ENCODE measurements at regions not wholly inside any gene's neighbourhood (a gene's known extent, or its start where the extent isn't known, plus 50 kb on each side); places are given as distances from the start of the nearest gene placed in this dataset.

DNA sequence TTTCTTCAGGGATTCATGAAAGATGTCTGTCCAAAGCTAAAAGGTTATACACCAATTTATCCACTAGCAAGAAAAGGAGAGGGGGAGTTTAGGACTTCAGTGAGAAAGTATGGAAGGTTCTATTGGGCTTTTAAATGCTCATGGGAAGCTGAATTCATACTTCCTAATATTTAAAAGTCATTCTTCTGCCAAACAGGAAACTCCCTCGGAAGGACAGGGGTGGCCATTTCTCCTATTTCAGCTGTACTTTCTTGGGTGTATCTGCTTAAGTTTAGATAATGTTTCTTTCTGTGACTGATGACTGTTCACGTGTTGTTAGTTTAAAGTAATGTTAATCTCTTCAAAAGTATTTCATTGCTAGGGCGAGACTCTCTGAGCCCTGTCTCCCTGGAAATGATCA is 80.5 kb upstream of the IFNGR1 start:
- TF ChIP-seq, protein P1, sequence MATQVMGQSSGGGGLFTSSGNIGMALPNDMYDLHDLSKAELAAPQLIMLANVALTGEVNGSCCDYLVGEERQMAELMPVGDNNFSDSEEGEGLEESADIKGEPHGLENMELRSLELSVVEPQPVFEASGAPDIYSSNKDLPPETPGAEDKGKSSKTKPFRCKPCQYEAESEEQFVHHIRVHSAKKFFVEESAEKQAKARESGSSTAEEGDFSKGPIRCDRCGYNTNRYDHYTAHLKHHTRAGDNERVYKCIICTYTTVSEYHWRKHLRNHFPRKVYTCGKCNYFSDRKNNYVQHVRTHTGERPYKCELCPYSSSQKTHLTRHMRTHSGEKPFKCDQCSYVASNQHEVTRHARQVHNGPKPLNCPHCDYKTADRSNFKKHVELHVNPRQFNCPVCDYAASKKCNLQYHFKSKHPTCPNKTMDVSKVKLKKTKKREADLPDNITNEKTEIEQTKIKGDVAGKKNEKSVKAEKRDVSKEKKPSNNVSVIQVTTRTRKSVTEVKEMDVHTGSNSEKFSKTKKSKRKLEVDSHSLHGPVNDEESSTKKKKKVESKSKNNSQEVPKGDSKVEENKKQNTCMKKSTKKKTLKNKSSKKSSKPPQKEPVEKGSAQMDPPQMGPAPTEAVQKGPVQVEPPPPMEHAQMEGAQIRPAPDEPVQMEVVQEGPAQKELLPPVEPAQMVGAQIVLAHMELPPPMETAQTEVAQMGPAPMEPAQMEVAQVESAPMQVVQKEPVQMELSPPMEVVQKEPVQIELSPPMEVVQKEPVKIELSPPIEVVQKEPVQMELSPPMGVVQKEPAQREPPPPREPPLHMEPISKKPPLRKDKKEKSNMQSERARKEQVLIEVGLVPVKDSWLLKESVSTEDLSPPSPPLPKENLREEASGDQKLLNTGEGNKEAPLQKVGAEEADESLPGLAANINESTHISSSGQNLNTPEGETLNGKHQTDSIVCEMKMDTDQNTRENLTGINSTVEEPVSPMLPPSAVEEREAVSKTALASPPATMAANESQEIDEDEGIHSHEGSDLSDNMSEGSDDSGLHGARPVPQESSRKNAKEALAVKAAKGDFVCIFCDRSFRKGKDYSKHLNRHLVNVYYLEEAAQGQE (IDR thresholded peaks at IDR 0.05; ENCODE audit: low read depth) = no peak
- no peak for TF ChIP-seq CTCF (IDR thresholded peaks at IDR 0.05 in 2 of 3, conservative IDR thresholded peaks at IDR 0.05 in 1 of 3; ENCODE audit: borderline replicate concordance in 1 of 3, insufficient read depth in 1 of 3, low read depth in 2 of 3, low read length in 2 of 3)
- no peak for TF ChIP-seq POLR2A (IDR thresholded peaks at IDR 0.05; ENCODE audit: borderline replicate concordance, extremely low read depth, insufficient read depth, insufficient read length)
- TF ChIP-seq, protein P2, sequence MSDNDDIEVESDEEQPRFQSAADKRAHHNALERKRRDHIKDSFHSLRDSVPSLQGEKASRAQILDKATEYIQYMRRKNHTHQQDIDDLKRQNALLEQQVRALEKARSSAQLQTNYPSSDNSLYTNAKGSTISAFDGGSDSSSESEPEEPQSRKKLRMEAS (IDR thresholded peaks at IDR 0.05) = no peak
- TF ChIP-seq FOSL1 (IDR thresholded peaks at IDR 0.05; ENCODE audit: low read depth) = no peak
- no peak for TF ChIP-seq YY1 (IDR thresholded peaks at IDR 0.05; ENCODE audit: extremely low read depth, insufficient replicate concordance, low read depth, low read length)
- no peak for TF ChIP-seq JUND (IDR thresholded peaks at IDR 0.05)
- no peak for TF ChIP-seq POLR2AphosphoS5 (IDR thresholded peaks at IDR 0.05; ENCODE audit: low read depth, low read length)
- TF ChIP-seq, protein P3, sequence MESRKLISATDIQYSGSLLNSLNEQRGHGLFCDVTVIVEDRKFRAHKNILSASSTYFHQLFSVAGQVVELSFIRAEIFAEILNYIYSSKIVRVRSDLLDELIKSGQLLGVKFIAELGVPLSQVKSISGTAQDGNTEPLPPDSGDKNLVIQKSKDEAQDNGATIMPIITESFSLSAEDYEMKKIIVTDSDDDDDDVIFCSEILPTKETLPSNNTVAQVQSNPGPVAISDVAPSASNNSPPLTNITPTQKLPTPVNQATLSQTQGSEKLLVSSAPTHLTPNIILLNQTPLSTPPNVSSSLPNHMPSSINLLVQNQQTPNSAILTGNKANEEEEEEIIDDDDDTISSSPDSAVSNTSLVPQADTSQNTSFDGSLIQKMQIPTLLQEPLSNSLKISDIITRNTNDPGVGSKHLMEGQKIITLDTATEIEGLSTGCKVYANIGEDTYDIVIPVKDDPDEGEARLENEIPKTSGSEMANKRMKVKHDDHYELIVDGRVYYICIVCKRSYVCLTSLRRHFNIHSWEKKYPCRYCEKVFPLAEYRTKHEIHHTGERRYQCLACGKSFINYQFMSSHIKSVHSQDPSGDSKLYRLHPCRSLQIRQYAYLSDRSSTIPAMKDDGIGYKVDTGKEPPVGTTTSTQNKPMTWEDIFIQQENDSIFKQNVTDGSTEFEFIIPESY (IDR thresholded peaks at IDR 0.05; ENCODE audit: extremely low read depth, insufficient replicate concordance, low read length) = no peak
- no peak for TF ChIP-seq EZH2 (IDR thresholded peaks at IDR 0.05)
- TF ChIP-seq, protein P4, sequence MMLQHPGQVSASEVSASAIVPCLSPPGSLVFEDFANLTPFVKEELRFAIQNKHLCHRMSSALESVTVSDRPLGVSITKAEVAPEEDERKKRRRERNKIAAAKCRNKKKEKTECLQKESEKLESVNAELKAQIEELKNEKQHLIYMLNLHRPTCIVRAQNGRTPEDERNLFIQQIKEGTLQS (IDR thresholded peaks at IDR 0.05) = no peak
- TF ChIP-seq CEBPB (IDR thresholded peaks at IDR 0.05; ENCODE audit: low read depth) = no peak
- no peak for TF ChIP-seq SP1 (IDR thresholded peaks at IDR 0.05; ENCODE audit: low read depth)
